K562 (cell line): ENCODE measurements at regions not wholly inside any gene's neighbourhood (a gene's known extent, or its start where the extent isn't known, plus 50 kb on each side); places are given as distances from the start of the nearest gene placed in this dataset.

ENCODE experiments used
- ATAC-seq: fragments of 200-7000 bp; cut with Tn5 transposase; 3 replicates; pipeline ENCODE4 v1.9.1; 2020; ENCODE audit warnings: moderate library complexity
- BruUV-seq: library from RNA; stranded (reverse); fragments of 400-500 nt; replicated peaks from 2 replicates; lab custom pipeline; 2021; lab: Mats Ljungman, UMichigan
- CTCF ChIA-PET: fragments of 300-600 bp; formaldehyde crosslinking; extraction: SDS; loops from one replicate; lab custom pipeline; 2021; ENCODE audit warnings: low intra/inter-chr PET ratio; lab: Yijun Ruan, JAX
- POLR2A ChIA-PET: fragments of 300-600, 350-650 bp; sonication (Branson Sonifier 250); formaldehyde crosslinking; extraction: SDS; loops from one replicate; lab custom pipeline; 2021; ENCODE audit warnings: antibody characterized with exemption, inconsistent platforms; lab: Yijun Ruan, JAX
- DNase-seq, 4 experiments: peaks; one replicate each; pipeline versions ENCODE4 v3.0.0 to v3.0.0-alpha.2; 2011 to 2018; ENCODE audit warnings: low spot score in 3 of 4, mixed read lengths in 3 of 4; ENCODE audit errors: extremely low read depth in 1 of 4
- FAIRE-seq: peaks from 2 replicates; lab custom pipeline; 2011; peaks lifted over from hg19 to GRCh38; lab: Jason Lieb, UNC
- H2AFZ ChIP-seq: 2 replicates; pipeline ENCODE4 v1.6.0; 2011; ENCODE audit warnings: low read depth, low read length, control low read depth, inconsistent platforms
- H3K27ac ChIP-seq: fragments of 200-600 bp; 3 replicates; pipeline ENCODE4 v1.8.0; 2011; ENCODE audit warnings: low read depth, mild to moderate bottlenecking, control low read depth, inconsistent platforms, low read length, moderate library complexity, mixed read lengths; ENCODE audit errors: extremely low read depth
- H3K27me3 ChIP-seq, 2 experiments: fragments of 300-600 bp in 1 of 2; 2 replicates in 1 of 2; 3 replicates in 1 of 2; pipeline versions ENCODE4 v1.6.0 to v1.8.0; 2011; ENCODE audit warnings: inconsistent platforms in 2 of 2, low read length in 2 of 2, mild to moderate bottlenecking in 1 of 2, mixed read lengths in 1 of 2, moderate library complexity in 1 of 2; ENCODE audit not compliant: control insufficient read depth in 2 of 2, insufficient read depth in 2 of 2
- H3K36me3 ChIP-seq: fragments of 300-600 bp; 3 replicates; pipeline ENCODE4 v1.8.0; 2011; ENCODE audit warnings: mild to moderate bottlenecking, low read length, inconsistent platforms; ENCODE audit not compliant: control insufficient read depth, insufficient read depth
- H3K4me1 ChIP-seq, 2 experiments: fragments of 200-600 bp in 1 of 2; replicated peaks in 1 of 2; 2 replicates in 1 of 2; 3 replicates in 1 of 2; pipeline versions ENCODE4 v1.5.1 to v1.8.0; 2011; ENCODE audit warnings: inconsistent platforms in 2 of 2, low read length in 2 of 2, mild to moderate bottlenecking in 1 of 2, mixed read lengths in 1 of 2, moderate library complexity in 1 of 2; ENCODE audit not compliant: control insufficient read depth in 2 of 2, insufficient read depth in 2 of 2
- H3K4me2 ChIP-seq: 2 replicates; pipeline ENCODE4 v1.6.1; 2011; ENCODE audit warnings: low read length, control low read depth, inconsistent platforms, mixed read lengths; ENCODE audit not compliant: insufficient read depth
- H3K4me3 ChIP-seq: fragments of 200-600 bp; sonication (generic), shearing (Covaris generic); 2 replicates; pipeline ENCODE4 v1.5.1; 2016; ENCODE audit warnings: control low read depth, inconsistent platforms
- H3K79me2 ChIP-seq: fragments of 200-600 bp; 3 replicates; pipeline ENCODE4 v1.8.0; 2011; ENCODE audit warnings: low read length, inconsistent platforms; ENCODE audit not compliant: control insufficient read depth, insufficient read depth
- H3K9ac ChIP-seq, 2 experiments: 2 replicates each; pipeline versions ENCODE4 v1.6.0 to v1.6.1; 2011; ENCODE audit warnings: low read depth in 2 of 2, low read length in 2 of 2, control low read depth in 1 of 2, inconsistent platforms in 1 of 2, mild to moderate bottlenecking in 1 of 2, mixed read lengths in 1 of 2; ENCODE audit not compliant: insufficient read depth in 1 of 2
- H3K9me1 ChIP-seq: one replicate; pipeline ENCODE4 v1.6.0; 2011; ENCODE audit warnings: inconsistent platforms, mild to moderate bottlenecking, low read length, moderate library complexity; ENCODE audit not compliant: control insufficient read depth, insufficient read depth
- H3K9me3 ChIP-seq: replicated peaks from 2 replicates; pipeline ENCODE4 v1.5.1; 2011; ENCODE audit warnings: low read depth, low read length, inconsistent platforms; ENCODE audit not compliant: control insufficient read depth, insufficient read depth
- H4K20me1 ChIP-seq: replicated peaks from 2 replicates; pipeline ENCODE4 v1.6.1; 2011; ENCODE audit warnings: low read length, inconsistent platforms, mixed read lengths; ENCODE audit not compliant: control insufficient read depth, insufficient read depth
- ARID2 ChIP-seq: fragments of 450-650 bp; IDR thresholded peaks from 2 replicates; pipeline ENCODE4 v1.6.1; 2017; ENCODE audit warnings: antibody characterized with exemption, mild to moderate bottlenecking
- BMI1 ChIP-seq: fragments of 150-350 bp; IDR thresholded peaks from 2 replicates; pipeline ENCODE4 v1.6.1; 2014; ENCODE audit warnings: low read length
- IRF9 ChIP-seq: fragments of 450-650 bp; IDR thresholded peaks from 2 replicates; pipeline ENCODE4 v1.6.1; 2016; ENCODE audit warnings: missing biosample characterization, missing genetic modification characterization
- MXI1 ChIP-seq: IDR thresholded peaks from 2 replicates; pipeline ENCODE4 v1.6.1; 2011; ENCODE audit warnings: low read depth, mild to moderate bottlenecking, improper control_type of control experiment, low read length
- SMARCA4 ChIP-seq: fragments of 450-650 bp; IDR thresholded peaks from 2 replicates; pipeline ENCODE4 v1.6.1; 2016
- SRSF7 ChIP-seq: fragments of 200-400 bp; formaldehyde crosslinking; optimal IDR thresholded peaks from 2 replicates; pipeline ENCODE3; 2017; ENCODE audit warnings: mild to moderate bottlenecking, low read depth, low read length
- ZKSCAN8 ChIP-seq: fragments of 200-800 bp; sonication (Bioruptor generic); IDR thresholded peaks from 2 replicates; pipeline ENCODE4 v1.6.1; 2016; ENCODE audit warnings: missing genetic modification characterization, missing compliant biosample characterization
- ZNF146 ChIP-seq: IDR thresholded peaks from one replicate; pipeline ENCODE4 v1.6.1; 2018; ENCODE audit warnings: missing compliant biosample characterization; ENCODE audit not compliant: unreplicated experiment
- in situ Hi-C: fragments of 300-500 bp; cut with MboI; formaldehyde crosslinking; loops from 4 replicates; pipeline ENCODE4 v1.15.0; 2018; ENCODE audit warnings: inconsistent platforms, mixed read lengths
- intact Hi-C: fragments of 100-400 bp; cut with micrococcal nuclease; formaldehyde crosslinking; loops from 2 replicates; pipeline ENCODE4 v1.14.2; 2022

- no peaks in the 10 kb centered on the region for H3K27me3 ChIP-seq
- intact Hi-C loops (no loop called here), in situ Hi-C loops (loop anchor here (25.0 kb wide), 1 partner anchor 841 kb away; no protein-coding TSS in a partner anchor)
- no peaks in the 10 kb centered on the region for H4K20me1 ChIP-seq
- no peak overlapping the region for H3K9ac ChIP-seq
- H2AFZ ChIP-seq: no peak overlapping the region
- ATAC-seq (no peak), DNase-seq (no peak), FAIRE-seq (no peak)
- H3K79me2 ChIP-seq: no peaks in the 10 kb centered on the region
- no TSS peak for BruUV-seq
- H3K4me2 ChIP-seq: no peak overlapping the region
- TF ChIP-seq ZKSCAN8: no peak
- no peak for TF ChIP-seq BMI1
- no peak for TF ChIP-seq IRF9 (tag)
- no peak for TF ChIP-seq SRSF7
- no peak for TF ChIP-seq ZNF146 (CRISPR knock-in tag)
- TF ChIP-seq SMARCA4: no peak
- TF ChIP-seq ARID2: no peak
- TF ChIP-seq MXI1: no peak
- H3K36me3 ChIP-seq: no peaks in the 10 kb centered on the region
- no peak overlapping the region for H3K27ac ChIP-seq
- POLR2A ChIA-PET: interaction anchor here (0.6 kb wide), 1 partner anchor 21 kb away, joined by 5 read pairs; no protein-coding TSS in a partner anchor
- H3K9me3 ChIP-seq: no peaks in the 10 kb centered on the region; the same call in 1 of the 2 replicates
- H3K4me3 ChIP-seq: no peak overlapping the region
- no peaks in the 10 kb centered on the region for H3K4me1 ChIP-seq
- CTCF ChIA-PET: no interaction called here
- H3K9me1 ChIP-seq: no peaks in the 10 kb centered on the region
Observed at GRCh38 chr10:58971211-58971610, 205.2 kb upstream of the PHYHIPL start.
